CD4-positive, alpha-beta T cell treated with Interleukin-21 for 1 hour (primary cell): ENCODE measurements at regions not wholly inside any gene's neighbourhood (a gene's known extent, or its start where the extent isn't known, plus 50 kb on each side); places are given as distances from the start of the nearest gene placed in this dataset.

ENCODE experiments used
- DNase-seq: peaks from one replicate; pipeline ENCODE4 v3.0.0-alpha.2; 2020

- no peak for DNase-seq
Measured at GRCh38 chr2:234763002-234763873, 188.6 kb upstream of the SH3BP4 start.

- no peak for DNase-seq
Measured at GRCh38 chr2:234761910-234762309, 189.9 kb upstream of the SH3BP4 start.

DNA sequence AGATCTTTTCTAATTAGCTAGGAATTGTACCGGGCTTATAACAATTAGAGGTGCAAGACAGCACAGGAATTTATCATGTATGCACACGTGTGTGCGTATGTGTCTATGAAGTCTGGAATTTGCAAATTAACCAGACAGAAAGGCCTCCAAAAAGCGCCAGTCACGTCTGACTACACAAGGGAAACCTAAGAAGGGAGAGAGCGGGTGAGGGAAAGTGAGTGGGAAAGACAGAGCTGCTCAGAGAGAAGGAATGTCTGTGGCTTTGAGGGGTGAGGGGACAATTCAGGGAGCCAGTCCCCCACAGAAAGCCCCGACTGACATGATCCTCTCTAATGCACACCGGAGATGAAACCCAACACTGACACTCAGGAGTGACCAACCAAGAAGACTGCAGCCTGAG is 197.7 kb upstream of the SH3BP4 start:
- DNase-seq = no peak

DNA sequence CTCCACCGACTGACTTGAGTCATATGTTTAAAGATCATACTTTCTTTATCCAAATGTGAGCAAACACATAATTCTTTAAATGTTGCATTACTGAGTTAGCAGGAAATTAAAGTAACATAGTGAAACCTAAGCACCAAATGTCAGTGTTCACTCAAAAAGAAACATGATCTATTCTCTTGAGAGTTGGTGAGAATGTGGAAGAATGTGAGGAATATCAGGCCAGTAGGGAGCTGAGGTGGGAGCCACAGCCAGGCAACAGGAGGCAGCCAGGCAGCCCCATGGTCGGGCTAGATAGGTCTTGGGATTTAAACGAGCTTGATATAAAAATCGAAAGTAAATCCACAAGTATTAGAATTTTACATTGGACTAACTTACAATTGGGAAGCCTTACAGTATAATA is 198.1 kb upstream of the SH3BP4 start:
- DNase-seq = no peak

- no peak for DNase-seq
Measured at GRCh38 chr2:234752966-234753365, 198.9 kb upstream of the SH3BP4 start.

DNA sequence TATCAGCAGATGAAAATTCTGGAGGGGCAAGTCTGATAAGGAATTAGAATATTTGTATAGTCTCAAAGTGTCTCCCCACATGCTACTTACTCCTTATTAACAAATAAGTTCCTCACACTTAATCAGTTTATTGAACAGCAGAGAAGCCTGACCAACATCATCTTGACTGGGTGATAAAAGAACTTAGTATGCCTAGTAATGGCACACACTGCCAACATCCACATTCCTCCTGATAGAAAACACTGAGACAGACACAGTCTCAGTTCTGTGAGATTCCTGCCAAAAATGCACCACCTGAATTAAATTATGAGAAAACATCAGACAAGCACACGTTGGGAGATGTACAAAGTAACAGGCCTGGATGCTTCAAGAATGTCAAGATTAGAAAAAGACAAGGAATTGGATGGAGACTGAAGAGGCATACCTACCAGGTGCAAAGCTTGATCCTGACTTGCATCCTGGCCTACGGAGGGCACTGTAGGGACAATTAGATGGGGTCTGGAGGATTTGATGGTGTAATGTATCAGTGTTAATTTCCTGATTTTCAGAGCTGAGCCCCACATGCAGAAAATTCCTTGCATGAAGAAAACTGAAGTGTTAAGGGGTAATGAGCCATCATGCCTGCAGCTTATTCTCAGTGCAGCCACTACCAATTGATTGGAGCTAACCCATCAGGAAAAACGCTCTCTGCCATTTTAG is 200.4 kb upstream of the SH3BP4 start:
- DNase-seq = no peak

- no peak for DNase-seq
Measured at GRCh38 chr2:234747833-234748559, 203.8 kb upstream of the SH3BP4 start.

DNA sequence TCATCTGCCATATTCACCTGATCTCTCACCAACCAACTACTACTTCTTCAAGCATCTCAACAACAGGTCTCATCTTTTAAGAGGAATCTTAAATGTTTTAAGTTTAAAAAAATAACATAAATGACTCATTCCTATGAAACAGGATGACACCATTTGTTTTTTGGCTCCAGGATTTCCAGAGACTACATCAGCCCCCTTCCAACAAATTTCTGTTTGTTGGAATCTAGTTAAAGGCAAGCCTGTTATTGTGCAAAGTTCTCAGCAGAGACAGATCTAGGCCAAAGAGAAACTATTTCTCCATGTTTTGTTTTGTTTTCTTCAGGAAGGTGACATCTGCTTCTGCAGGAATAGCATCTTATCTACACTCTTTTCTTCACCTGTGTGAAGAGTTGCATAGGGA is 204.8 kb upstream of the SH3BP4 start:
- no peak for DNase-seq

- no peak for DNase-seq
Measured at GRCh38 chr2:234745347-234745746, 206.5 kb upstream of the SH3BP4 start.

DNA sequence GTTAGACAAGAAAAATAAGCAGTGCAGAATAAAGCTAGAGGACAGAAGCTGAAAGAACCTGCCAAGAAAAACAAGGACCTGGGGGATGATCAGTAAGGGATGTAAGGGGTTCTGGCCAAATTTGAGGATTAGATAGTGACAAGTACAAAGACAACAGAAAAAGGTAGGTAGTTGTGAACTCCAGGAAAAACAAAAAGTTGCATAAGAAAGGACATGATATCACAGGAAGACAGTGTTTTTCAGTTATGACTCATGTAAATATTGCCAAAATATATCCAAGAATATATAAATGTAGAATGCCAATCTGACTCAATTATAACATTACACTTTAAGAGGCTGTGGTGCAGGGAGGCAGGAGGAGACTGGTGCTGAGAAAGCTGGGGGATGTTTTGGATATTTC is 209.8 kb upstream of the SH3BP4 start:
- no peak for DNase-seq

DNA sequence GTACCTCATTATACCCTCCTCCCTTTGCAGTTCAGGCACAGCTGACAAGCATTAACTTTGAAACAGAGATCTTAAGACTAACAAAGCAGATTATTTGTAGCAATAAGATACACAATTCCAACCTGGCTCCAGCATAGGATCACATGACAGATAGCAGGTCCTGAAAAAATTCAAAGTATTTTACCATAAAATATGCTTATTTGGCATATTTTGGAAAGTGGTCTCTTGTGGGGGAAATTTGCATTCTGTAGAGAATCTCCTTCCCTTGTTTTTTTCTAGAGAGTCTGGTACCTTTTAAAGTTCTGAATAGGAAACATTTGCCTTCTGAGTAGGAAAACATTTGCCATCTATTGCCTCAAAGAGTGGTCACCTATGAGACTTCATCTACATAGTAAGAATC is 212.8 kb upstream of the SH3BP4 start:
- no peak for DNase-seq

DNA sequence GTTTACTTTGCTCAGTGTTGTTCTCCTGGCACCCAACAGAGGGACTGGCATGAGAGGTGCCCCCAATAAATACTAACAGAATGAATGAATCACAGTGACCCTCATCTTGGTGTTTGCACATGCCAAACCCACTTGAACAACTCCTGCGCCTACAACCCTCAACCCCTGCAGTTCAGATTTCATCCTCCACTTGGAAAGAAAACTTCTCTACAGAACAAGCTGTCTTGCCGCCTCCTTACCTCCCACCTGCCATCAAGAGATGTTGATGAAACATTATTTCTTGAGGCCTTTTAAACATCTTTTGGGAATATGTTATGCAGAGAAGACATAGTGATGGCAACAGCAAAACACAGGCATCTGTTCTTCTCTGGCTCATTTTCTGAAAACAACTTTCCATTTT is 216.0 kb upstream of the SH3BP4 start:
- DNase-seq = no peak

GRCh38 chr2:234733795-234734600 is 217.8 kb upstream of the SH3BP4 start:
- no peak for DNase-seq

DNA sequence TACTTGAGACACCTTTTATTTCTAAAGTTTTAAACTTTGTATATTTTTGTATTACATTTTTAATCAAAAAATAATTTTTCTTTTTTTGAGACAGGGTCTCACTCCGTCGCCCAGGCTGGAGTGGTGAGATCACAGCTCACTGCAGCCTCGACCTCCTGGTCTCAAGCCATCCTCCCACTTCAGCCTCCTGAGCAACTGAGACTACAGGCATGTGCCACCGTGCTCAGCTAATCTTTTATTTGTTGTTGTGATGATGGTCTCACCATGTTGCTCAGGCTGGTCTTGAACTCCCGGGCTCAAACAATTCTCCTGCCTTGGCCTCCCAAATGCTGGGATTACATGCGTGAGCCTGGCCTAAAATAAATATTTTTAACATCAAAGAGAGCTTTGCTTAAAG is 218.7 kb upstream of the SH3BP4 start:
- no peak for DNase-seq

DNA sequence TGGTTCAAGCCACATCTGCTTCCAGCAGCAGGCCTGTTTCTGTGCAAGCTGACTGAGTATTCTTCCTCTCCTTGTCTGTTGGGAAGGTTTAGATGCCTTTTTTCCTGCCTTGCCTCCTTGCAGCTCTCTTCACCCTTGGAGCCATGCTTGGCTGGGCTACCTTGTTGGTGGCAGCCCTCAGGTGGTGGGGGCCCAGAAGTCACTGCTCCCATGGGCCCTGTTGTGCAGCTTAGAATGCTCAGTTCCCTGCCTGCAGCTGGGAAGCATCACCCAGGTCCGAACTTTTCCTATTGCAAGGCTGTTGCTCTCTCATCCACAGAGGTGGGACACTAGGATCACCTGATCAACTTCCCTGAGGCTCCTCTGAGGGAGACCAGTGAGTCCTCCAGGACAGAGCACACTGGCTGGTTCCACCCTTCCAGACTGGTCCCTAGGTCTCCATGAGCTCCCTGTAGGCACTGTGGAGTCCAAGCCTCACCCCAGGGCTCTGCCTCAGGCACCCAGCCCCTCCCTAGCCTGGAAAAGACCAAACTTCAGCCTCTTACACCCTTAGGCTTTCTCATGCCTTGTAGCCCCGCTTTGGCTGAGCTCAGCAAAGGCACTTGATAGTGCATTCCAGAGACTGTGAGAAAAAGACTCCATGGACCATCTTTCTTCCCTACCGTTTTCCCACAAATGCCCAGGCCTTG is 219.3 kb upstream of the SH3BP4 start:
- DNase-seq = no peak

GRCh38 chr2:234731236-234731635 is 220.6 kb upstream of the SH3BP4 start:
- DNase-seq = no peak

GRCh38 chr2:234730066-234730640 is 221.7 kb upstream of the SH3BP4 start:
- DNase-seq = no peak

DNA sequence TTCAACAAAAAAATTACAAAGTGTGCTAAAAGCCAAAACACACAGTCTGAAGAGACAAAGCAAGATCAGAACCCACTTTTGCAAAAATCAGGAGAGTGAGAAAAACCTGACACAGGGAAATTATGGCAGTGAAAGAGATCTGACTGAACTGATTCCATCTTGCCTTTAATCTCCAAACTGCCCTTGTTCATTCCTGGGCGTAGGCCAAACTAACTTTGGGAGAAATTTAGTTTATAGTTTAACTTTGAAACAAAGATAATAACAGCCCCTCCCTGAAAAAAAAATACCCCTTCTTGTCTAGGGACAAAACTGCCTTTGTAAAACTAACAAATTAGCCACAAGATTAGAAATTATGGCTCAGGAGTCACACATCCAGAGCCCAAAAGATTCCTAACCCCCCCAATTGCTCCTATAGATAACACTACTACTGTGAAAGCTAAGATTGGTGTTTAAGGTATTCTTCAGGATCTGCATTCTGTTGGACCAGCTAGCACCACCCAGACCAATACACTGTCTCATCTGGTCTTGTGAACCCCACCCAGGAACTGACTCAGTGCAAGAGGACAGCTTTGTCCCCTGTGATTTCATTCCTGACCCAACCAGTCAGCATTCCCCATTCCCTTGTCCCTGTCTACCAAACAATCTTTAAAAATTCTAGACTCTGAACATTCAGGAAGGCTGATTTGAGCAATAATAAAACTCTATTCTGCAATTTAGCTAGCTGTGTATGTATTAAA is 226.1 kb upstream of the SH3BP4 start:
- DNase-seq = no peak

DNA sequence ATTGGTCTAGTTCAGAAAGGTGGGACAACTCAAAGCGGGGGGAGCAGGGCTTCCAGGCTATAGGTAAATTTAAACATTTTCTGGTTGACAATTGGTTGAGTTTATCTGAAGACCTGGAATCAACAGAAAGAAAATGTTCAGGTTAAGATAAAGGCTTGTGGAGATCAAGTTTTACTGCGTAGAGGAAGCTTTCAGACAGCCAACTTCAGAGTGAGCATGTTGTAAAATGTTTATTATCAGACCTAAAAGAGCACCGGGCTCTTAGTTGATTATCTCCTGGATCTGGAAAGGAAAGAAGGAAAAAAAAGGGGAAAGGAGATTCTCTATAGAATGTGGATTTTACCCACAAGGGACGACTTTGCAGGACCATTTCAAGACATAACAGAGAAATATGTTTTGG is 227.0 kb upstream of the SH3BP4 start:
- DNase-seq = no peak

- DNase-seq = no peak
Measured at GRCh38 chr2:234723400-234723799, 226.5 kb upstream of the ARL4C start.

DNA sequence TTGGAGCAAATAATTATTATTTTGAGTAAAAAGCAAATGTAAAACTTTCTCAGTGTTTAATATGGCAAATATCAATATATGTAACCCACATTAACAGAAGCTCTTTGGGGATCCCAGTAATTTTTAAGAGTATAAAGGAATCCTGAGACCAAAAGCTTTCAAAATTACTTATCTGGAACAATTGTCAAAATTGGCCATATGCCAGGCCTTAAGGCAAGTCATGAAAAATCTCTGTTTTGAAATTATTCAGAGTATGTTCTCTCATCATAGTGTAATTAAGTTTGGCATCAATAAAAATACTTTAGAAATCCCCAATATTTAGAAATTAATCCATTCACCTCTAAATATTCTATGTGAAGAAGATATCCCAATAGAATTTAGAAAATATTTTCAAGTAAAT is 225.3 kb upstream of the ARL4C start:
- DNase-seq = no peak
